MCF 10A (cell line): ENCODE measurements at regions not wholly inside any gene's neighbourhood (a gene's known extent, or its start where the extent isn't known, plus 50 kb on each side); places are given as distances from the start of the nearest gene placed in this dataset.

ENCODE experiments used
- BruUV-seq: library from RNA; stranded (reverse); fragments of 400-500 nt; replicated peaks from 2 replicates; lab custom pipeline; 2021; lab: Mats Ljungman, UMichigan
- CTCF ChIA-PET: fragments of 300-600 bp; sonication (Branson Sonifier 250); formaldehyde crosslinking; extraction: SDS; loops from one replicate; lab custom pipeline; 2021; ENCODE audit warnings: antibody characterized with exemption, inconsistent platforms; lab: Yijun Ruan, JAX
- POLR2A ChIA-PET: fragments of 300-600, 350-650 bp; sonication (Branson Sonifier 250); formaldehyde crosslinking; extraction: SDS; loops from one replicate; lab custom pipeline; 2020; ENCODE audit warnings: antibody characterized with exemption, inconsistent platforms; lab: Yijun Ruan, JAX
- DNase-seq: peaks from one replicate; pipeline ENCODE4 v3.0.0-alpha.2; 2018; ENCODE audit not compliant: unreplicated experiment
- H3K27ac Mint-ChIP-seq: one replicate; pipeline ENCODE4 v1.8.0; 2022; ENCODE audit warnings: mild to moderate bottlenecking, low read depth, mixed read lengths; ENCODE audit not compliant: unreplicated experiment
- H3K27me3 Mint-ChIP-seq: one replicate; pipeline ENCODE4 v1.8.0; 2022; ENCODE audit warnings: mixed read lengths; ENCODE audit not compliant: insufficient read depth, unreplicated experiment
- H3K36me3 Mint-ChIP-seq: one replicate; pipeline ENCODE4 v1.8.0; 2022; ENCODE audit warnings: mild to moderate bottlenecking, moderate library complexity, mixed read lengths; ENCODE audit not compliant: insufficient read depth, unreplicated experiment
- H3K4me1 Mint-ChIP-seq: one replicate; pipeline ENCODE4 v1.8.0; 2022; ENCODE audit warnings: mixed read lengths; ENCODE audit not compliant: insufficient read depth, unreplicated experiment
- H3K4me3 Mint-ChIP-seq: one replicate; pipeline ENCODE4 v1.8.0; 2022; ENCODE audit warnings: mild to moderate bottlenecking, moderate library complexity, mixed read lengths; ENCODE audit not compliant: unreplicated experiment
- H3K9me3 Mint-ChIP-seq: one replicate; pipeline ENCODE4 v1.8.0; 2022; ENCODE audit warnings: mixed read lengths; ENCODE audit not compliant: unreplicated experiment
- CTCF ChIP-seq: fragments of 200-600 bp; IDR thresholded peaks from one replicate; pipeline ENCODE4 v1.8.0; 2022; ENCODE audit warnings: antibody characterized with exemption, mild to moderate bottlenecking; ENCODE audit not compliant: unreplicated experiment
- intact Hi-C: fragments of 100-400 bp; cut with micrococcal nuclease; formaldehyde crosslinking; loops from 2 replicates; pipeline ENCODE4 v1.14.1; 2022

- no peak for TF ChIP-seq CTCF
- no peaks in the 10 kb centered on the region for H3K9me3 Mint-ChIP-seq
- POLR2A ChIA-PET = interaction anchor here (0.6 to 2.3 kb wide), 13 partner anchors 9 to 241 kb away, joined by 3 to 22 read pairs (median 5); no protein-coding TSS in a partner anchor
- peaks cover 18% of the 10 kb centered on the region for H3K4me1 Mint-ChIP-seq
- CTCF ChIA-PET = interaction anchor here (0.5 to 1.3 kb wide), 4 partner anchors 9 to 460 kb away, joined by 3 to 4 read pairs (median 3); no protein-coding TSS in a partner anchor
- no peaks in the 10 kb centered on the region for H3K36me3 Mint-ChIP-seq
- DNase-seq = no peak
- TSS peak; percentile 80 for BruUV-seq
- intact Hi-C loops = no loop called here
- H3K27ac Mint-ChIP-seq = peak overlapping the region; percentile 90
- H3K27me3 Mint-ChIP-seq = no peaks in the 10 kb centered on the region
- no peak overlapping the region for H3K4me3 Mint-ChIP-seq
These were observed 241.1 kb upstream of the TLL1 start for GRCh38 chr4:165631912-165632311.

- Mint-ChIP-seq H3K36me3 (no peaks in the 10 kb centered on the region), H3K4me3 (no peak overlapping the region), H3K27me3 (no peaks in the 10 kb centered on the region), H3K27ac (no peak overlapping the region), H3K9me3 (no peaks in the 10 kb centered on the region), H3K4me1 (peaks cover 18% of the 10 kb centered on the region)
- no peak for DNase-seq
- ChIA-PET CTCF (interaction anchor here (0.6 to 0.9 kb wide), 3 partner anchors 61 to 154 kb away, joined by 3 to 4 read pairs (median 3); no protein-coding TSS in a partner anchor), POLR2A (interaction anchor here (1.2 to 1.3 kb wide), 2 partner anchors 11 to 30 kb away, joined by 3 read pairs; no protein-coding TSS in a partner anchor)
- intact Hi-C loops = no loop called here
- TF ChIP-seq CTCF = no peak
- BruUV-seq = no TSS peak
These were observed 238.3 kb upstream of the TLL1 start for GRCh38 chr4:165634766-165635165.

DNA sequence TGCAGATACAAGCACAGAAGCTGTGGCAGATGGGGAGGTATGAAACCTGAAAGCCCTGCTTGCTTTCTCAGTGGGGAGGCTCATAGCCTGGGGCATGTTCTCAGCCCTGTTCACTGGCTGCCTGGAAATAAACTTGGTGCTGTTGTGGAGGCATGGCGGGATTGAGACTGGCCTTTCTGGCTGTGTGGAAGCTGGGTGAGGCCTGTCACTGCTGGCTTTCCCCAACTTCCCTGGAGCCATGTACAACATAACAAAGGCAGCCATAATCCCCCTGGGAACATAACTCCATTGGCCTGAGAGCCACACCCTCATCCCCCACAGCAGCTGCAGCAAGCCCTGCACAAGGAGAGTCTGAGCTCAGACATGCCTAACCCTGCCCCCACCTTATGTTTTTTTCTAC lies 237.7 kb upstream of the TLL1 start:
- Mint-ChIP-seq H3K36me3 (no peaks in the 10 kb centered on the region), H3K9me3 (no peaks in the 10 kb centered on the region), H3K27ac (no peak overlapping the region), H3K4me3 (no peak overlapping the region), H3K27me3 (no peaks in the 10 kb centered on the region), H3K4me1 (peaks cover 18% of the 10 kb centered on the region)
- ChIA-PET POLR2A (interaction anchor here (1.2 to 1.3 kb wide), 2 partner anchors 12 to 30 kb away, joined by 3 read pairs; no protein-coding TSS in a partner anchor), CTCF (interaction anchor here (0.7 to 0.9 kb wide), 2 partner anchors 61 to 136 kb away, joined by 3 read pairs; no protein-coding TSS in a partner anchor)
- TF ChIP-seq CTCF = no peak
- intact Hi-C loops = no loop called here
- BruUV-seq = no TSS peak
- DNase-seq = no peak

DNA sequence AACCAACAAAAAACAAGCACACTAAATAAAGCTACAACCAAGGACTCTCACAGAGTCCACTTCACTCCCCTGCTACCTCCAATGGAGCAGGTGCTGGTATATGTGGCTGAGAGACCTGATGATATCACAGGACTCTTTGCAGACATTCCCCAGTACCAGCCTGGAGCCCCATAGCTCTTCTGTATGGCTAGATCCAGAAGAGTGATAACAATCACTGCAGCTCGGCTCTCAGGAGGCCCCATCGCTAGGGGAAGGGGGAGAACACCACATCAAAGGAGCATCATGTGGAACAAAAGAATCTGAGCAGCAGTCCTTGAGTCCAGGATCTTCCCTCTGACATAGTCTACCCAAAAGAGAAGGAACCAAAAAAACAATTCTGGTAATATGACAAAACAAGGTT lies 237.1 kb upstream of the TLL1 start:
- H3K27me3 Mint-ChIP-seq = no peaks in the 10 kb centered on the region
- H3K4me3 Mint-ChIP-seq = no peak overlapping the region
- intact Hi-C loops = no loop called here
- H3K27ac Mint-ChIP-seq = no peak overlapping the region
- no peak for TF ChIP-seq CTCF
- H3K9me3 Mint-ChIP-seq = no peaks in the 10 kb centered on the region
- H3K4me1 Mint-ChIP-seq = peaks cover 12% of the 10 kb centered on the region
- no peak for DNase-seq
- no TSS peak for BruUV-seq
- ChIA-PET POLR2A (interaction anchor here (1.2 to 1.3 kb wide), 3 partner anchors 13 to 484 kb away, joined by 3 read pairs; no protein-coding TSS in a partner anchor), CTCF (interaction anchor here (0.7 kb wide), 1 partner anchor 191 kb away, joined by 3 read pairs; no protein-coding TSS in a partner anchor)
- no peaks in the 10 kb centered on the region for H3K36me3 Mint-ChIP-seq
